ENCODE measurements at regions not wholly inside any gene's neighbourhood (a gene's known extent, or its start where the extent isn't known, plus 50 kb on each side); places are given as distances from the start of the nearest gene placed in this dataset.

DNA sequence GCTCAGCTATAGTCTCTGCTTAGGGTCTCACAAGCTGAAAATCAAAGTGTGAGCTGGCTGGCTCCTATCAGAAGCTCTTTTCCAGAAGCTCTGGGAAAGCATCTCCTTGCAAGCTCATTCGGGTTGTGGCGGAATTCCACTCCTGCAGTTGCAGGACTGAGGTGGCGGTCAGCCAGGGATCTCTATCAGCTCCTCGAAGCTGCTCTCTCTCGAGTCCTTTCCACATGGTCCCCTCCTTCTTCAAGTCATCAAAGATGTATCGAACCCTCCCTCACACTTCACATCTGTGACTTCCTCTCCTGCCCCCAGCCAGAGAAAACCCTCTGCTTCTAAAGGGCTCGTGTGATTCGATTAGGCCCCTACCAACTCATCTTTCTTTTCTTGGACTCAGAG is 141.7 kb downstream of the ZFP36L2 start:
- H3K27me3 ChIP-seq (replicated peaks; ENCODE audit: insufficient read depth), result no peaks in the 10 kb centered on the region
- H3K9me2 ChIP-seq (ENCODE audit: insufficient read depth), result no peaks in the 10 kb centered on the region
- peak overlapping the region; percentile 75 for H3K4me2 ChIP-seq (ENCODE audit: unreplicated experiment)
- peaks cover 62% of the 10 kb centered on the region for H3K4me1 ChIP-seq (ENCODE audit: insufficient read depth)
- WGBS, 2 experiments (ENCODE audit: low coverage in 1 of 2, low lambda C conversion rate in 2 of 2, missing lambda C conversion rate in 2 of 2), result 36 to 39% methylated on average over 8 of the region's 8 CpGs
- DNase-seq, result peak; percentile 77
- H3K9me3 ChIP-seq (ENCODE audit: low read depth), result no peaks in the 10 kb centered on the region
- in situ Hi-C loops (cut with MboI), result no loop called here
- TF ChIP-seq EZH2 (IDR thresholded peaks at IDR 0.05; ENCODE audit: insufficient read depth, poor library complexity, severe bottlenecking) (no peak), EZH2phosphoT487 (IDR thresholded peaks at IDR 0.05; ENCODE audit: insufficient read depth, low read depth) (no peak)
- H3K79me2 ChIP-seq (ENCODE audit: insufficient read depth), result no peaks in the 10 kb centered on the region
- peak overlapping the region; percentile 94 for H3K27ac ChIP-seq
- peak overlapping the region; percentile 66; the same call in 1 of the 2 replicates for H3K9ac ChIP-seq
- H3K36me3 ChIP-seq (ENCODE audit: low read depth), result no peaks in the 10 kb centered on the region
- no peak overlapping the region for H2AFZ ChIP-seq
- no peak overlapping the region for H3K4me3 ChIP-seq
- H3F3A ChIP-seq (ENCODE audit: insufficient read depth), result peaks cover 48% of the 10 kb centered on the region
- no peaks in the 10 kb centered on the region for H4K20me1 ChIP-seq (ENCODE audit: insufficient read depth)

DNA sequence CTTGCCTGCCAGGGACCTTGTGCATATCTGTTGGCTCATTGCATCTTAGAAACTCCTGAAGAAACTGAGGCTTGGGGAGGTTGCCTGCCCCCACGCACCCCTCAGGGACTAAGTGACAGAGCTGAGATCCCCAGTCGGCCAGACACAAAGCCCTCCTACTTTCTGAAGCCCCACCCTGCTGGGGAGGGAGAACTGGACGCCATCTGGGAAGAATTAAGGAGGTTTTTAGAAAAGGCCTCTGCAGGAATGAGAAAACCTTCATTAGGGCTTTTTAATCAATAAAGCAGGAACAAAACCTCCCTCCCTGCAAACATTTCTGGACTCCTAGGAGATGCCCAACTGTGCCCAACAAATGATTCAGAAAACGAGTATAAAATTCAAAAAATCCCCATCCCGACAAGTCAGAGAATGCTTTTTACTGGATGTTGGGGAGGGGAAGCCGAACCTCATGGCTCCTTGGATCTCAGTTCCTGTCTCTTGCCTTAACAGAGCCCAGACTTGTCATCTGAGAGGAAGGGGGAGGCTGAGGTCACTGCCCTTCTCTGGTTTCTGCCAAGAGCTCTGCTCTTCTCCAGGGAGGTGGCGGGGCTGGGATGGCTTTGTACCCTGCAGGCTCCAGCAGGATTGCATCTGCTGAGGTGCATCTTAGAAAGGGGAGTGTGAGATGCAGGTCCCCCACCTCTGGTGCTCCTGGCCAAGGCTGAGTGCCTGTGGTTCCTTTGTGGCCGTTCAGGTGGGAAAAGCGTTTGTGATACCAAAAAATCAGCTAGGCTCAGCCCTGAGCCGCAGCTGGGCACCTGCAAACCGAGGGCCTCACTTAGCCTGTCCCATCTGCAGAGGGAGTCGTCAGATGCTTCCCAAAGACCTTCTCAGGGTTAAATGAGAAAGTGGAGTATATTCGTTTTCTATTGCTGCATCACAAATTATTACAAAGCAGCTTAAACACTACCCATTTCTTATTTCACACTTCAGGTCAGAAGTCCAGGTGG is 142.4 kb downstream of the ZFP36L2 start:
- peaks cover 48% of the 10 kb centered on the region for H3F3A ChIP-seq (ENCODE audit: insufficient read depth)
- no peaks in the 10 kb centered on the region for H3K27me3 ChIP-seq (replicated peaks; ENCODE audit: insufficient read depth)
- H4K20me1 ChIP-seq (ENCODE audit: insufficient read depth), result no peaks in the 10 kb centered on the region
- no peaks in the 10 kb centered on the region for H3K9me3 ChIP-seq (ENCODE audit: low read depth)
- H3K4me1 ChIP-seq (ENCODE audit: insufficient read depth), result peaks cover 66% of the 10 kb centered on the region
- peak overlapping the region; percentile 46 for H2AFZ ChIP-seq
- WGBS, 2 experiments (ENCODE audit: low coverage in 1 of 2, low lambda C conversion rate in 2 of 2, missing lambda C conversion rate in 2 of 2), result 13 to 17% methylated on average over 13 of the region's 13 CpGs
- in situ Hi-C loops (cut with MboI), result no loop called here
- peak overlapping the region; percentile 75 for H3K4me2 ChIP-seq (ENCODE audit: unreplicated experiment)
- H3K4me3 ChIP-seq, result peak overlapping the region; percentile 20
- no peaks in the 10 kb centered on the region for H3K36me3 ChIP-seq (ENCODE audit: low read depth)
- DNase-seq, result peak; percentile 78
- peak overlapping the region; percentile 94 for H3K27ac ChIP-seq
- H3K79me2 ChIP-seq (ENCODE audit: insufficient read depth), result no peaks in the 10 kb centered on the region
- H3K9ac ChIP-seq, result peak overlapping the region; percentile 66
- TF ChIP-seq EZH2phosphoT487 (IDR thresholded peaks at IDR 0.05; ENCODE audit: insufficient read depth, low read depth), result no peak
- no peaks in the 10 kb centered on the region for H3K9me2 ChIP-seq (ENCODE audit: insufficient read depth)

DNA sequence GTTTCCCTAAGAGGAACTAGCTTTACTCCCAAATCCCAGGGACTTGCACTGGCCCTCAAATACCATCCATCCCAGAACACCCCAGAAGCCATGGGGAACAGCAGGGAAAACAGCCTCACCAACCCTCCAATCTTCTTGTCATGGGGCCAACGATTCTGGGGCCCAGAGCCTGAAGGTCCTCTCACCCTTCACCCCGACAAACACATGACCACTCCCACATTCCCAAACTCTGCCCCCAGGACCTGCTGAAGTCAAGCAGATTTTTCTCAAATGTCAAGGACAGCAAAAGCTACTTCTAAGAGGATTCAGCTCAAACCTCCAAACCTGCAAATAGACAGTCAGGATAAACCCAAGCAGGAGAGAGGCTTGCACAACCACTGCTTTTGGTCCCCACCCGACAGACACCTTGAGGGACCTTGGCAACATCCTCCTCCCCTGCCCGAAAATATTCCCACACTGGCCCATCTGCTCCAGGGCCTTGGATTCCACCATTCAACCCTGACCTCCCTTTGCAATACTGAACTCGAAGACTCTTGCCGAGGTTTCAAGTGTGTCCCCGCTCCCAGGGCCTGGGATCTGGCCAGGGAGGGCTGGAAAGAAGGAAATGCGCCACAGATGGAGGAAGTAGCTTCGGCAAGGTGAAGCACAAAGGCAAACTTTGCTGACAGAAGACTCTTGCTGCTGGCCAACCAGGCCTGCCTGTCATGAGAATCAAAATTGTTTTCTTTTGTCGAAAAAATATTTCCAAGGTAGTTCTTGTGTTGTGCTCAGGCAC is 143.3 kb downstream of the ZFP36L2 start:
- peak overlapping the region; percentile 20 for H3K4me3 ChIP-seq
- H4K20me1 ChIP-seq (ENCODE audit: insufficient read depth), result no peaks in the 10 kb centered on the region
- WGBS, 2 experiments (ENCODE audit: low coverage in 1 of 2, low lambda C conversion rate in 2 of 2, missing lambda C conversion rate in 2 of 2), result 28 to 32% methylated on average over 10 of the region's 10 CpGs
- no peaks in the 10 kb centered on the region for H3K9me3 ChIP-seq (ENCODE audit: low read depth)
- H2AFZ ChIP-seq, result peak overlapping the region; percentile 46
- no peak for TF ChIP-seq EZH2 (IDR thresholded peaks at IDR 0.05; ENCODE audit: insufficient read depth, poor library complexity, severe bottlenecking)
- no peak for TF ChIP-seq EZH2phosphoT487 (IDR thresholded peaks at IDR 0.05; ENCODE audit: insufficient read depth, low read depth)
- H3K9me2 ChIP-seq (ENCODE audit: insufficient read depth), result no peaks in the 10 kb centered on the region
- H3K9ac ChIP-seq, result peak overlapping the region; percentile 66
- no peaks in the 10 kb centered on the region for H3K79me2 ChIP-seq (ENCODE audit: insufficient read depth)
- DNase-seq, result peak; percentile 37
- peaks cover 44% of the 10 kb centered on the region for H3F3A ChIP-seq (ENCODE audit: insufficient read depth)
- in situ Hi-C loops (cut with MboI), result no loop called here
- no peaks in the 10 kb centered on the region for H3K36me3 ChIP-seq (ENCODE audit: low read depth)
- peak overlapping the region; percentile 75 for H3K4me2 ChIP-seq (ENCODE audit: unreplicated experiment)
- no peaks in the 10 kb centered on the region for H3K27me3 ChIP-seq (replicated peaks; ENCODE audit: insufficient read depth)
- peak overlapping the region; percentile 94 for H3K27ac ChIP-seq
- H3K4me1 ChIP-seq (ENCODE audit: insufficient read depth), result peaks cover 67% of the 10 kb centered on the region

DNA sequence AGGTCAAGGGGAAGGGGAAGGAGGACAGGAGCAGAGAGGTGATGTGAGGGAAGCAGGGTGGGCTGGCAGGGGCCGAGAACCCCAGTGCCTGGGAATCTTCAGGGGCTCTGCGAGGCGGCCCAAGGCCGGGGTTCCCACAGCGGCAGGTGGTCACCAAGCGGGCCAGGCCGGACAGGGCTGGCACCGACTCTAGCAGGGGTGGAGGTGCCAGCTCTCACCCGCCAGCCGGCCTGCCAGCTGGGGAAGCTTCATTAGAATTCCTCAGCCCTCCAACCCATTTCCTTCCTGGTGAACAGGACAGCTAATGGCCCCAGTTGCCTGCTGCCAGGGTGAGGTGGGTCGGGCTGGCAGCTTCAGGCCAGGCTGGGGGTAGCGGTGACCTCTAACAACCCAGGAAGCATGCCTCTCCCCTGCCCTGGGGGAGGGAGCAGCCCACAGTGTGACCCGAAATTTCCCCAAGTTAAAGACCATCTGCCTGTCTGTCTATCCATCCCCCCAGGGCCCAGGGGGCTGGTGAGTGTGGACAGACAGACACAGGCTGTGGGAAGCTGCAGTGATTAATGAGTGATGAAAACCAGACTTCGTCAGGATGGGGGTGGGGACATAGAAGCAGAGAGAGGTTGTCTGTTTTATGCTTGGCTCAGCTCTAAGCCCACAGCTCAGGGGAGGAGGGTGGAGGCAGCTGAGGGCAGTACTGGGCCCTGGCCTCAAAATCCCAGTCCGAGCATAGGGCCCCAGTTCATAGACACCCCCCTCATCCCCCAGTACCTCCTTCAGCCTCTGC is 144.1 kb downstream of the ZFP36L2 start:
- no peak for TF ChIP-seq EZH2phosphoT487 (IDR thresholded peaks at IDR 0.05; ENCODE audit: insufficient read depth, low read depth)
- TF ChIP-seq EZH2 (IDR thresholded peaks at IDR 0.05; ENCODE audit: insufficient read depth, poor library complexity, severe bottlenecking), result no peak
- H3K9me3 ChIP-seq (ENCODE audit: low read depth), result no peaks in the 10 kb centered on the region
- H3K27me3 ChIP-seq (replicated peaks; ENCODE audit: insufficient read depth), result no peaks in the 10 kb centered on the region
- in situ Hi-C loops (cut with MboI), result no loop called here
- H3K36me3 ChIP-seq (ENCODE audit: low read depth), result no peaks in the 10 kb centered on the region
- peak overlapping the region; percentile 75 for H3K4me2 ChIP-seq (ENCODE audit: unreplicated experiment)
- no peak overlapping the region for H3K4me3 ChIP-seq
- peak overlapping the region; percentile 66 for H3K9ac ChIP-seq
- peak overlapping the region; percentile 94 for H3K27ac ChIP-seq
- no peaks in the 10 kb centered on the region for H4K20me1 ChIP-seq (ENCODE audit: insufficient read depth)
- peak; percentile 78 for DNase-seq
- no peaks in the 10 kb centered on the region for H3K9me2 ChIP-seq (ENCODE audit: insufficient read depth)
- peaks cover 66% of the 10 kb centered on the region for H3K4me1 ChIP-seq (ENCODE audit: insufficient read depth)
- no peak overlapping the region for H2AFZ ChIP-seq
- peaks cover 43% of the 10 kb centered on the region for H3F3A ChIP-seq (ENCODE audit: insufficient read depth)
- 63 to 68% methylated on average over 14 to 15 of the region's 15 CpGs for WGBS, 2 experiments (ENCODE audit: low coverage in 1 of 2, low lambda C conversion rate in 2 of 2, missing lambda C conversion rate in 2 of 2)
- H3K79me2 ChIP-seq (ENCODE audit: insufficient read depth), result no peaks in the 10 kb centered on the region
